ENCODE measurements at regions not wholly inside any gene's neighbourhood (a gene's known extent, or its start where the extent isn't known, plus 50 kb on each side); places are given as distances from the start of the nearest gene placed in this dataset.

DNA sequence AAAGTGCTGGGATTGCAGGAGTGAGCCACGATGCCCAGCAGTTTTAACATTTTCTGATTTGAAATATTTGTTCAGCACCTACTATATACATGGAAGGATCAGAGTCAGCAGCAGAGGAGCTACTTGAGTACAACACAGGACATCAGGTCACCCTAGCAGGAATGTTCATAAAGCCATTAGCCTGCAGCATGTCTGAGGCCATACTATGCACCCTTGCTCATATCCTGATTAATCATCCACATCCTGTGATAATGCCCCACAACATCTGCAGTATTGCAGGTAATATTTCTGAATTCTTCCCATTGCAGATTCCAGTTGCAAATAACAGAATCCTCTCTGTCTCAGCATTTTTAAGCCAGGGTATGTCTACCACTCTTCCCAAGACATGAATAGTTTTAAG, 135.5 kb upstream of the PRNP start:
- TF ChIP-seq, protein P1, sequence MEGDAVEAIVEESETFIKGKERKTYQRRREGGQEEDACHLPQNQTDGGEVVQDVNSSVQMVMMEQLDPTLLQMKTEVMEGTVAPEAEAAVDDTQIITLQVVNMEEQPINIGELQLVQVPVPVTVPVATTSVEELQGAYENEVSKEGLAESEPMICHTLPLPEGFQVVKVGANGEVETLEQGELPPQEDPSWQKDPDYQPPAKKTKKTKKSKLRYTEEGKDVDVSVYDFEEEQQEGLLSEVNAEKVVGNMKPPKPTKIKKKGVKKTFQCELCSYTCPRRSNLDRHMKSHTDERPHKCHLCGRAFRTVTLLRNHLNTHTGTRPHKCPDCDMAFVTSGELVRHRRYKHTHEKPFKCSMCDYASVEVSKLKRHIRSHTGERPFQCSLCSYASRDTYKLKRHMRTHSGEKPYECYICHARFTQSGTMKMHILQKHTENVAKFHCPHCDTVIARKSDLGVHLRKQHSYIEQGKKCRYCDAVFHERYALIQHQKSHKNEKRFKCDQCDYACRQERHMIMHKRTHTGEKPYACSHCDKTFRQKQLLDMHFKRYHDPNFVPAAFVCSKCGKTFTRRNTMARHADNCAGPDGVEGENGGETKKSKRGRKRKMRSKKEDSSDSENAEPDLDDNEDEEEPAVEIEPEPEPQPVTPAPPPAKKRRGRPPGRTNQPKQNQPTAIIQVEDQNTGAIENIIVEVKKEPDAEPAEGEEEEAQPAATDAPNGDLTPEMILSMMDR (IDR thresholded peaks at IDR 0.05; ENCODE audit: poor library complexity, severe bottlenecking) = no peak
- TF ChIP-seq EZH2 (IDR thresholded peaks at IDR 0.05; ENCODE audit: borderline replicate concordance, insufficient read depth, low read length, poor library complexity, severe bottlenecking) (no peak), POLR2AphosphoS5 (IDR thresholded peaks at IDR 0.05) (no peak), MXI1 (conservative IDR thresholded peaks at IDR 0.05; ENCODE audit: poor library complexity, severe bottlenecking) (no peak), EP300 (conservative IDR thresholded peaks at IDR 0.05; ENCODE audit: poor library complexity, severe bottlenecking) (no peak), SMC3 (conservative IDR thresholded peaks at IDR 0.05; ENCODE audit: poor library complexity) (no peak), TAF1 (IDR thresholded peaks at IDR 0.05; ENCODE audit: low read depth) (no peak), RAD21 (conservative IDR thresholded peaks at IDR 0.05) (no peak)
